GF-D8 (cell line): ENCODE measurements at regions not wholly inside any gene's neighbourhood (a gene's known extent, or its start where the extent isn't known, plus 50 kb on each side); places are given as distances from the start of the nearest gene placed in this dataset.
"Not testable (repeated sequence)": the region's sequence is repeated elsewhere in the genome, so short reads cannot be mapped to it uniquely, and the experiment has no call there.

Experiments
- DNase-seq: peaks from one replicate; lab custom pipeline; 2025; lab: John Stamatoyannopoulos, UW

- no peak for DNase-seq
These were observed 82.0 kb upstream of the PPM1B start for GRCh38 chr2:44086629-44087028.

DNA sequence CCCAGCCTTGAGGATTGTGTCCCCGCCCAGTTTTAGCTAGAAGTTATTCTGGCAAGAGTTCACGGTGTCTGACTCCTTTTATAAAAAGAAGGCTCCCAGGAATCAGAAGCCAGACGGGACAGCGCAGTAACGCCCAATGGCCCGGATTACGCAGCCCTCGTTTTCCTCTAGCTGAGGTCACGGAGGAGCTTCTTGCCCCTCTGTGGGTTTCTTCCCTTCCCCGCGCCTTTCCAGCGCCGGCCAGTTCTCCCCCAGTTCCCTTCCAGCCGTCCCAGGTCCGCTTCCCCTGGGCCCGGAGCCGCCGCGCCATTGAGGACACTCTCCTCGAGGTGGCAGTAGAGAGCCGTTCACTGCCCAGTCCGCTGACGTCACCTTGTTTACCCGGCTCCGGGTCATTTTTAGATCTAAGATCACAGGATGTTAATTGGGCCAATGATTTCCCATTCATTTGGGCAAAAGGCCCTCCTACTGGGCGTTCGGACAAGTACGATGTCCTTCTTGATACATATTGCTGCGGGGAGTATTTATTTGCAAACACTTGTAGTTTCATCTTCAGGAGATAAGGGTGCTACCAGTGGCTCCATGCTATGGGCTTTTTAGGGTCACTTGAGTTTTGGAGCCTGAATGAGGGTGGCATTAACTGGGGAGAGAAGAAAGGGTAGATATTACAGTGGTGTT is 81.5 kb upstream of the PPM1B start:
- peak; percentile 8 for DNase-seq

GRCh38 chr2:44087714-44088092 is 81.0 kb upstream of the PPM1B start:
- DNase-seq = no peak

DNA sequence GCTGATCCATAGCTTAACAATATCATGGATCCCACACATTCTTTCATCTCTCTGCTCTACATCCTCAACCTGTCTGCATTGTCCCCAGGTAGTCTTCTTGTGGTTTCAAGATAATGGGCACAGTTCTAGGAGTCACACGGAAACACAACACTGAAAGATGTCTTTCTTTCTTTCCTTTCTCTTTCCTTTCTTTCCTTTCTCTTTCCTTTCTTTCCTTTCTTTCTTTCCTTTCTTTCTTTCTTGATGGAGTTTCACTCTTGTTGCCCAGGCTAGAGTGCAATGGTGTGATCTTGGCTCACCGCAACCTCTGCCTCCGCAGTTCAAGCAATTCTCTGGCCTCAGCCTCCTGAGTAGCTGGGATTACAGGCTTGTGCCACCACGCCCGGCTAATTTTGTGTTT is 76.2 kb upstream of the PPM1B start:
- DNase-seq = not testable (repeated sequence)

DNA sequence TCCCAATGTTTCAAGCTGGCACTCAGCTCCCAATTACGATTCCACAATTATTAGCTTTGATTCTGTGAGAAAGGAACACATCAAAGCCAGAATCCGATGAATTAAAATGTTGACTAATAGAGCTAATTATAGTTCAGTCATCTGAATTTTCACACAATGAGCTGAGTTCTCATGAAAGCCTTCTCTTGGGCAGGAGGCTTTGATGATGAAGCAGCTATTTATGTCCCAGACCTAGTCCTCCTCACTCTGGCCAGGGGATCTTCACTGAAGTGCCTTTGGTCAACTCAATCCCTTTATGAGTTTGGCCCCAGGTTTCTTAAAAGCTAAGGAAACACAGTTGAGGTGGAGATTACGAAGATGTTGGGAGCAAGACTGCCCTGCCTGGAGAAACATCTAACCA is 74.7 kb upstream of the PPM1B start:
- no peak for DNase-seq

DNA sequence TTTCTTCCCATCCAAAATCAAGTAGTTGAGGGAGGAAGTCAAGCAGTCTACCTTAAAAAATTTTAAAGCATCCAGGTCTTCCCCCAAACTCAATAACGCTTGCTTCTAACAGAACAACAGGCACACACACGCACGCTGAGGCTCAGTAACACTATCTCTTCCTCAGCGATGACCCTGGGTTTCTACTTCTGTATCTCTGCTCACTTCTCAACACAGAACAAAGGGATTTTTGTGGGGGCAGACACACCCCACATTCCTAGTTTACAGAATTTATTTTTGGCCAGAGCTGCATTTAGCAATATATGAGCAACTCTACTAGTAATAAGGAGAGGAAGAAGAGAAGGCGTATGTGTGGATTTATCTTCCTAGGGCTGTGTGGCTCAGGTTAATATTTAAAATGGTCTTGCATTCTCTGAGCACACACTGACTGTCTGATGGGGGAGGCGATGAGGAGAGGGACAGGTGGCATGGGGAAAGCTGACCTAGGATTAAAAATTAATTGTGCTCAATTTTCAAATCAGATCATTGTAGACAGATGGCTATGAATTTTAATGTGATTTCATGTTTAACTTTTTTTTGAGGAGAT is 71.3 kb upstream of the PPM1B start:
- DNase-seq = no peak

GRCh38 chr2:44098050-44098449 is 70.6 kb upstream of the PPM1B start:
- DNase-seq = no peak

DNA sequence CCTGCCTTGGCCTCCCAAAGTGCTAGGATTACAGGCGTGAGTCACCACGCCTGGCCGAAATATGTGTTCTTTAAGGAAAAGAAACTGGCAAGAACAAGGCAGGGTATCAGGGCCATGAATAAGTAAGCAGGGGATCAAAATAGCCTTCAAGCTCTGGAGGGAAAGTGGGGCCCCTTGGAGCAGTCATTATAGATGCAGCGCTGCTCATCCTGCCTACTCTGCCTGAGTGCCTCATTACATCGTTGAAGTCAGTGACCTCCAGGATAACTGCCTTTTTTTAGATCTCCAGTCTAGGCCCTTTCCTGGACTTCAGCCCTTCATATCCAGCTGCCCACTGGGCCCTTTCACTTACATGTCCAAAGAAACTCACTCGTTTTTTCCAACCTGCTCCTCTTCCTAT is 69.8 kb upstream of the PPM1B start:
- no peak for DNase-seq

- no peak for DNase-seq
These were observed 68.3 kb upstream of the PPM1B start for GRCh38 chr2:44100351-44100750.

DNA sequence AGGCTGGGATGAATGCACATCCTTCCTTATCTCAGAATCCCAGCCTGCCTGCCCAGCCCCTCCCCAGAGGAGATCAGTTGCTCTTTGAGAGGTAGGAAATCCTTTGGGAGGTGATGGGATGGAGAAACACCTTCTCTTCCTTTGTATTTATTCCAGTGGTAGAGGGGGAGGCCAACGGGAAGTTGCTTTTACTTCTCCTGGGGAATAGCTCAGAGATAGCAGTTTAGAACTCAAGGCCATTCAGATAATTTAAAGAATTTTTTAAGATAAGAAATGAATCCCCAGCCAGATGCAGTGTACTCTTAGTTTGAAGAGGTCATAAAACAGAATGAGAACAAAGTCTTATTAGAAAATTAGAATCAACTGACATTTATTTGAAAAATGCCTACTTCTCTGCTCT is 67.4 kb upstream of the PPM1B start:
- DNase-seq = no peak

GRCh38 chr2:44102790-44103562 is 65.7 kb upstream of the PPM1B start:
- no peak for DNase-seq

- DNase-seq = no peak
These were observed 65.0 kb upstream of the PPM1B start for GRCh38 chr2:44103639-44104038.

GRCh38 chr2:44104855-44105271 is 63.8 kb upstream of the PPM1B start:
- DNase-seq = no peak

DNA sequence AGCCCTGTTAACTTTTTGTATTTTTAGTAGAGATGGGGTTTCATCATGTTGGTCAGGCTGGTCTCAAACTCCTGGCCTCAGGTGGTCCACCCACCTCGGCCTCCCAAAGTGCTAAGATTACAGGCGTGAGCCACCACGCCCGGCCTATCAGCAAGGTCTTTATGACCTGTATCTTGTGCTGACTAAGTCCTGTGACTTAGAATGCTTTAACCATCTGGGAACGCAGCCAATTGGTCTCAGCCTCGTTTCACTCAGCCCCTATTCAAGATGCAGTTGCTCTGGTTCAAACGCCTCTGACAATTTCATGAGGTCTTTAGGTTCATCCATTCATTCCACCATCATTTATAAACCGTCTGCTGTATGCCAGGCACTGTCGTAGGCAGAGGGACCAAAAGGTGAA is 62.2 kb upstream of the PPM1B start:
- not testable (repeated sequence) for DNase-seq

GRCh38 chr2:44107086-44107740 is 61.5 kb upstream of the PPM1B start:
- no peak for DNase-seq

- no peak for DNase-seq
These were observed 60.7 kb upstream of the PPM1B start for GRCh38 chr2:44107974-44108373.

DNA sequence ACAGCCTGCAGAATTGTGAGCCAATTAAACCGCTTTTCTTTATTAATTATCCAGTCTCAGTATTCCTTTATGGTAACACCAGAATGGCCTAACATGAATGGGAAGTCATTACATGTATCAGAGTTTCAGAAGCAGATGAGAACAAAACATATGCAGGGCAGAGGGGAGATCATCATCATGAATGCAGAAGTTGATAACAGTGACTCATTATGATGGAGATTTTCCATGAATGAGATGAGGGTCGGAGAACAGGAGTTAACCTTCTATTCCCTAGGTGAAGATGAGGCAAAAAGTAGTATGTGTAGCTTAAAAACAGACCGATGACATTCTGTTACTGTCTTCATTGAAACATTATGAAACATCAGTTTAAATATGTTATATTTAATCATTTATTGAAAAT is 59.5 kb upstream of the PPM1B start:
- DNase-seq = no peak

GRCh38 chr2:44110444-44110843 is 58.2 kb upstream of the PPM1B start:
- DNase-seq = no peak

DNA sequence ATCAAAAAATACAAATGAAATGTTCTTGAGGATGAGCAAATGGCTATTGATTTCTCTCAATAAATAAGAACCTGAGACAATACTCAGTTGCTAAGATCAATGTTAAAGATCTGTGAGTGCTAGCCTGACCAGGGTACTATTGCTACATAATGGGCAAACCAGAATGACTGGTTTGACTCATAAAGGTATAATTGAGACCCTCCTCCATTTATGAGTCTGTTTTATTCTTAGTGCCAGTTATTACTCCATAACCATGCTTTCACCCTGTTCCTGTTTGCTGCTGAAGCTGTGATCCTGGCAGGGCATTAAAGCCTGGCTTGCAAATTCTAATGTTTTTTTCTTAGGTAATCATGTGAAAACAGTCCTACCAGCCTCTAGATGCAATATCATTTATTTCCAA is 56.6 kb upstream of the PPM1B start:
- DNase-seq = no peak

DNA sequence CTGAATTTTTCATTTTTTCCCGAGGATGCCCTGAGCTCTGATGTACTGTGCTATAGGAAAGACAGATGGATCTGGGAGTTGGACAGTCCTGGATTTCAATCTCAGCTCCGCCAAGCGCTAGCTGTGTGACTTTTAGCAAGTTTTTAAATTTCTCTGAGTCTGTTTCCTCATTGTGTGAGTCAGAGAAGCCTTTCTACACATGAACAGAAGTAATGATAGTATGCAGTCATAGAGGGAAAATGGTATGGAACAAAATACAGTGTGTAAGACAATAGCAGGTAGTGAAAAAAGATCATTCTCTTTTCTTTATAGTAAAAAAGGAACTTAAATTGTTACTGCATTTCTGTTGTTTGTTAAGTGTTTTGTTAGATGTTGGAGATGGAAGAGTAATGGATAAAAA is 52.4 kb upstream of the PPM1B start:
- DNase-seq = no peak

DNA sequence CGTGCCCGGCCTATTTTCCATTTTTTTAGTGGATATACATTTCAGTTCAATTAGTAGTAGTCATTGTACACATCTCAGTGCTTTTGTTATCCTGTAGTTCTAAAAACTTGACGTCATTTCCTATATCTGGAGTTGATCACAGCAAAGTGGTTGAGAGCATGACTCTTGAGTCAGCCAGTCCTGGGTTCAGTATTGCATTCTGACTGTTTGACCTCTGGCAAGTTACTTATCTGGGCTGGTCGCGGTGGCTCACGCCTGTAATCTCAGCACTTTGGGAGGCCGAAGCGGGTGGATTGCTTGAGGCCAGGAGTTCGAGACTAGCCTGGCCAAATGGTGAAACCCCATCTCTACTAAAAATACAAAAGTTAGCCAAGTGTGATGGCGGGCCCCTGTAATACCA is 50.4 kb upstream of the PPM1B start:
- no peak for DNase-seq
